Activated CD4-positive, alpha-beta memory T cell treated with anti-CD3 and anti-CD28 coated beads, Interleukin-2, amount 10 ng/mL, durations not matched to agents 7 days and 5 days (primary cell): ENCODE measurements at regions not wholly inside any gene's neighbourhood (a gene's known extent, or its start where the extent isn't known, plus 50 kb on each side); places are given as distances from the start of the nearest gene placed in this dataset.
"Not testable (repeated sequence)": the region's sequence is repeated elsewhere in the genome, so short reads cannot be mapped to it uniquely, and the experiment has no call there.

Experiments used
- CTCF ChIA-PET: fragments of 350-600 bp; sonication (Branson Sonifier 250); formaldehyde crosslinking; loops from one replicate; lab custom pipeline; 2021; ENCODE audit warnings: antibody characterized with exemption, inconsistent platforms; lab: Charles Lee
- POLR2A ChIA-PET: fragments of 350-600 bp; sonication (Branson Sonifier 250); formaldehyde crosslinking; loops from one replicate; lab custom pipeline; 2021; ENCODE audit warnings: antibody characterized with exemption; lab: Charles Lee
- DNase-seq: peaks from one replicate; pipeline ENCODE4 v3.0.0-alpha.2; 2020
- H3K27ac Mint-ChIP-seq: one replicate; pipeline ENCODE4 v1.8.0; 2021; ENCODE audit warnings: mild to moderate bottlenecking, mixed read lengths
- H3K27me3 Mint-ChIP-seq: one replicate; pipeline ENCODE4 v1.8.0; 2021; ENCODE audit warnings: mixed read lengths
- H3K36me3 Mint-ChIP-seq: one replicate; pipeline ENCODE4 v1.8.0; 2021; ENCODE audit warnings: low read depth, mixed read lengths
- H3K4me1 Mint-ChIP-seq: one replicate; pipeline ENCODE4 v1.8.0; 2021; ENCODE audit warnings: mixed read lengths
- H3K4me3 Mint-ChIP-seq: one replicate; pipeline ENCODE4 v1.8.0; 2021; ENCODE audit warnings: mild to moderate bottlenecking, mixed read lengths
- H3K9me3 Mint-ChIP-seq: one replicate; pipeline ENCODE4 v1.8.0; 2021; ENCODE audit warnings: mixed read lengths

- no peak for DNase-seq
- H3K9me3 Mint-ChIP-seq = no peaks in the 10 kb centered on the region
- H3K36me3 Mint-ChIP-seq = no peaks in the 10 kb centered on the region
- no peaks in the 10 kb centered on the region for H3K4me1 Mint-ChIP-seq
- no peak overlapping the region for H3K27ac Mint-ChIP-seq
- H3K4me3 Mint-ChIP-seq = no peak overlapping the region
- peaks cover 7% of the 10 kb centered on the region for H3K27me3 Mint-ChIP-seq
- POLR2A ChIA-PET = no interaction called here
- CTCF ChIA-PET = no interaction called here
These were observed 145.4 kb upstream of the SFSWAP start for GRCh38 chr12:131565267-131566015.

GRCh38 chr12:131568336-131568735 lies 142.6 kb upstream of the SFSWAP start:
- no peak overlapping the region for H3K27ac Mint-ChIP-seq
- no peaks in the 10 kb centered on the region for H3K36me3 Mint-ChIP-seq
- H3K27me3 Mint-ChIP-seq = peaks cover 7% of the 10 kb centered on the region
- ChIA-PET CTCF (no interaction called here), POLR2A (no interaction called here)
- H3K4me1 Mint-ChIP-seq = no peaks in the 10 kb centered on the region
- DNase-seq = no peak
- H3K9me3 Mint-ChIP-seq = no peaks in the 10 kb centered on the region
- no peak overlapping the region for H3K4me3 Mint-ChIP-seq

- H3K4me3 Mint-ChIP-seq = no peak overlapping the region
- H3K27ac Mint-ChIP-seq = no peak overlapping the region
- no peak for DNase-seq
- ChIA-PET POLR2A (interaction anchor here (0.6 kb wide), 1 partner anchor 34 kb away, joined by 3 read pairs; no protein-coding TSS in a partner anchor), CTCF (no interaction called here)
- H3K4me1 Mint-ChIP-seq = no peaks in the 10 kb centered on the region
- H3K27me3 Mint-ChIP-seq = peaks cover 5% of the 10 kb centered on the region
- no peaks in the 10 kb centered on the region for H3K36me3 Mint-ChIP-seq
- no peaks in the 10 kb centered on the region for H3K9me3 Mint-ChIP-seq
These were observed 140.3 kb upstream of the SFSWAP start for GRCh38 chr12:131570596-131570995.

GRCh38 chr12:131571827-131572226 lies 139.1 kb upstream of the SFSWAP start:
- Mint-ChIP-seq H3K27me3 (peaks cover 4% of the 10 kb centered on the region), H3K4me3 (no peak overlapping the region), H3K4me1 (no peaks in the 10 kb centered on the region), H3K9me3 (peaks cover 6% of the 10 kb centered on the region), H3K36me3 (no peaks in the 10 kb centered on the region), H3K27ac (no peak overlapping the region)
- ChIA-PET POLR2A (no interaction called here), CTCF (no interaction called here)
- DNase-seq = no peak

GRCh38 chr12:131572626-131573025 lies 138.3 kb upstream of the SFSWAP start:
- no peak overlapping the region for H3K27ac Mint-ChIP-seq
- ChIA-PET CTCF (no interaction called here), POLR2A (no interaction called here)
- peaks cover 6% of the 10 kb centered on the region for H3K9me3 Mint-ChIP-seq
- DNase-seq = no peak
- H3K4me1 Mint-ChIP-seq = no peaks in the 10 kb centered on the region
- H3K36me3 Mint-ChIP-seq = no peaks in the 10 kb centered on the region
- H3K4me3 Mint-ChIP-seq = no peak overlapping the region
- H3K27me3 Mint-ChIP-seq = peaks cover 4% of the 10 kb centered on the region

GRCh38 chr12:131573631-131574394 lies 137.1 kb upstream of the SFSWAP start:
- Mint-ChIP-seq H3K27me3 (no peaks in the 10 kb centered on the region), H3K4me3 (no peak overlapping the region), H3K36me3 (no peaks in the 10 kb centered on the region), H3K9me3 (peaks cover 6% of the 10 kb centered on the region), H3K4me1 (no peaks in the 10 kb centered on the region), H3K27ac (no peak overlapping the region)
- ChIA-PET CTCF (no interaction called here), POLR2A (no interaction called here)
- DNase-seq = no peak

GRCh38 chr12:131574395-131574771 lies 136.5 kb upstream of the SFSWAP start:
- H3K27me3 Mint-ChIP-seq = peaks cover 2% of the 10 kb centered on the region
- no peak overlapping the region for H3K27ac Mint-ChIP-seq
- no peak for DNase-seq
- POLR2A ChIA-PET = no interaction called here
- CTCF ChIA-PET = no interaction called here
- no peak overlapping the region for H3K4me3 Mint-ChIP-seq
- peaks cover 6% of the 10 kb centered on the region for H3K9me3 Mint-ChIP-seq
- no peaks in the 10 kb centered on the region for H3K4me1 Mint-ChIP-seq
- no peaks in the 10 kb centered on the region for H3K36me3 Mint-ChIP-seq

- H3K36me3 Mint-ChIP-seq = no peaks in the 10 kb centered on the region
- H3K9me3 Mint-ChIP-seq = peaks cover 6% of the 10 kb centered on the region
- no peak overlapping the region for H3K27ac Mint-ChIP-seq
- no peaks in the 10 kb centered on the region for H3K4me1 Mint-ChIP-seq
- CTCF ChIA-PET = no interaction called here
- H3K4me3 Mint-ChIP-seq = no peak overlapping the region
- POLR2A ChIA-PET = no interaction called here
- no peak for DNase-seq
- peaks cover 4% of the 10 kb centered on the region for H3K27me3 Mint-ChIP-seq
These were observed 135.5 kb upstream of the SFSWAP start for GRCh38 chr12:131575371-131575770.

GRCh38 chr12:131576734-131577133 lies 134.2 kb upstream of the SFSWAP start:
- H3K36me3 Mint-ChIP-seq, H3K27ac Mint-ChIP-seq, CTCF ChIA-PET, POLR2A ChIA-PET, H3K4me3 Mint-ChIP-seq, H3K4me1 Mint-ChIP-seq, DNase-seq, H3K27me3 Mint-ChIP-seq, H3K9me3 Mint-ChIP-seq: not testable (repeated sequence)

- ChIA-PET POLR2A (no interaction called here), CTCF (no interaction called here)
- H3K36me3 Mint-ChIP-seq = no peaks in the 10 kb centered on the region
- H3K9me3 Mint-ChIP-seq = peaks cover 6% of the 10 kb centered on the region
- H3K4me1 Mint-ChIP-seq = no peaks in the 10 kb centered on the region
- no peak for DNase-seq
- H3K27ac Mint-ChIP-seq = no peak overlapping the region
- H3K27me3 Mint-ChIP-seq = peaks cover 4% of the 10 kb centered on the region
- no peak overlapping the region for H3K4me3 Mint-ChIP-seq
These were observed 133.1 kb upstream of the SFSWAP start for GRCh38 chr12:131577766-131578165.

GRCh38 chr12:131578828-131579470 lies 131.9 kb upstream of the SFSWAP start:
- POLR2A ChIA-PET = no interaction called here

GRCh38 chr12:131583090-131583712 lies 127.7 kb upstream of the SFSWAP start:
- no peaks in the 10 kb centered on the region for H3K4me1 Mint-ChIP-seq
- H3K27ac Mint-ChIP-seq = no peak overlapping the region
- ChIA-PET POLR2A (no interaction called here), CTCF (no interaction called here)
- peaks cover 4% of the 10 kb centered on the region for H3K27me3 Mint-ChIP-seq
- no peaks in the 10 kb centered on the region for H3K36me3 Mint-ChIP-seq
- DNase-seq = no peak
- H3K4me3 Mint-ChIP-seq = no peak overlapping the region
- H3K9me3 Mint-ChIP-seq = peaks cover 10% of the 10 kb centered on the region

More at GRCh38 chr12:131578828-131579470, 131.9 kb upstream of the SFSWAP start:
- H3K27me3 Mint-ChIP-seq = peaks cover 4% of the 10 kb centered on the region
- peaks cover 6% of the 10 kb centered on the region for H3K9me3 Mint-ChIP-seq
- H3K4me1 Mint-ChIP-seq = no peaks in the 10 kb centered on the region
- no peak for DNase-seq
- H3K27ac Mint-ChIP-seq = no peak overlapping the region
- H3K36me3 Mint-ChIP-seq = no peaks in the 10 kb centered on the region
- CTCF ChIA-PET = no interaction called here
- H3K4me3 Mint-ChIP-seq = no peak overlapping the region

- Mint-ChIP-seq H3K9me3 (peaks cover 10% of the 10 kb centered on the region), H3K4me3 (no peak overlapping the region), H3K27me3 (no peaks in the 10 kb centered on the region), H3K4me1 (no peaks in the 10 kb centered on the region), H3K27ac (no peak overlapping the region), H3K36me3 (no peaks in the 10 kb centered on the region)
- DNase-seq = no peak
- ChIA-PET POLR2A (no interaction called here), CTCF (no interaction called here)
These were observed 124.6 kb upstream of the SFSWAP start for GRCh38 chr12:131586269-131586668.
